ENCODE measurements at regions not wholly inside any gene's neighbourhood (a gene's known extent, or its start where the extent isn't known, plus 50 kb on each side); places are given as distances from the start of the nearest gene placed in this dataset.

DNA sequence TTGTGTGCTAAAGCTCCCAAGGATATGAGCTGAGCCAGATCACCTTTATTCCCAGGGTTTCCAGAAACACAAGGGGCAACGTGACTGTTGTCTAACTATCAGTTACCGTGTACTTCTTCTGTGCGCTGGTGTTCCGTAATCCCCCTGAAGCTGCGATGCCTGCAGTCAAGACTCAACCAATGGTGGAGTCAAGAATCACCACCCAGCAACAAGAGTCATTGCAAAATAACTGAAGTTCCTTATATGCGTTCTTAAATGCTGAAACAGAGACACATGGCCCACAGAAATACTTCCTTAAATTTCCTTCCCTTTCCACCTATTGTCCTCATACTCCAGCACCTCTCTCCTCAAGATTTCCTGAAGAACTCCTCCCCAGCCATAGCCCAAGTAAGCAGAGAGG is 200.2 kb downstream of the KATNAL1 start:
- no peak for DNase-seq

DNA sequence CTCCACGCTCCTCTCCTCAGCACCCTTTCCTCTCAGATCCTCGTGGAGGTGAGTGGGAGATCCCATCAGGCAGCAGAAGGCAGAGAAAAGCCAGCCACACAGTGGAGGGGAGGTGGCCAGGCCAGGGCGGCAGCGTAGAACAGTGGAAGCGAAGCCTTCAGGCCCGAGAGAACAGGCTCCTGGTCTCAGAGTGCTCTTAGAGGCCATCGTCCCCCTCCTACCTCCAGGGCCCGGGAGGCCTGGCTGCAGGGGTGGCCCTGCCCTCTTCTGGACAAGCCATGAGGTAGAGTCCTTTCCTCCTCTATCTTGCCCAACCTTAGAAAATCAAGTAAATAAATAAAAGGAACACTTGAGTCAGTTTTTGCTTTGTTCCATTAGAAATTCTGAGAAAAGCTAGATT is 202.0 kb downstream of the KATNAL1 start:
- DNase-seq, result no peak

- no peak for DNase-seq
Measured at GRCh38 chr13:30103161-30103840, 204.1 kb downstream of the KATNAL1 start.

GRCh38 chr13:30100226-30100625 is 207.1 kb downstream of the KATNAL1 start:
- DNase-seq, result no peak

GRCh38 chr13:30097701-30098100 is 209.7 kb downstream of the KATNAL1 start:
- DNase-seq, result no peak

GRCh38 chr13:30097089-30097488 is 210.3 kb downstream of the KATNAL1 start:
- no peak for DNase-seq

- no peak for DNase-seq
Measured at GRCh38 chr13:30094015-30094414, 213.3 kb downstream of the KATNAL1 start.

- DNase-seq, result no peak
Measured at GRCh38 chr13:30093236-30093635, 214.1 kb downstream of the KATNAL1 start.

DNA sequence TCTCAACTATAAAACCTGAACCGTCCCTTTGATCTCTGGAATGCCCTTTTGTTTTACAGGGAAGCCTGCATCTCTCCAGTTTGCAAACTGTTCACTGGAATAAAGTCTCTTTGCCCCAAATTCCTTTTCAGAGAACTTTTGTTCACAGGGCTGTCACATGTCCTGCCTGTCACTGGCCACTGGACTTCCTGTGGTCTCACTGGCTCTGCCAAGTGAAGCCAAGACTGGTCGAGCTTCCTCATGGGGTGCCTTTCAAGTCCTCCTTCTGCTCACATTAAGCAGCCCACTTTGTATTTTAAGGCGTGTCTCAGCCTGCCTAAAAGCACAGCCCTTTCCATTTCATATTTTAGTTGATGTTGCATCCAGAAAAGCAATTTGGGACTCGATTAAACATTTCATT is 215.7 kb downstream of the KATNAL1 start:
- no peak for DNase-seq

DNA sequence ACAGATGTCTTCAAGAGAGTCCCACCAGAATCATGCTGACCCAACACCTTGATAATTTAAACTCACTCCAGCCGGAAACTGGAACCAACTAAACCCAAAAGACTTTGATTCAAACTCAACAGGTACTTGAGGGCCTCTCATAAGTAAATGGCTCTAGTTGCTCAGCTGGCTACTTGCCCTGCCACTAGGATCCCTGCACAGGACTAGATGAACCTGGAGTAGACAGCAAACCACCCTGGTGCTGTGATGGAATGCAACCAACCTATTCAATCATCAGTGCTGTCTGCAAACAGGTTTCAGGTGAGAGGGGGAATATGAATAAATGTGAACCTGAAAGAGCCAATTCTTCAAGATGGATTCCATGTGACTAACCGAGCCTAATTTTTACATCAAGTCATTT is 216.3 kb downstream of the KATNAL1 start:
- no peak for DNase-seq

- peak in 1 of 2 donors; percentile 28 for DNase-seq
Measured at GRCh38 chr13:30088312-30088855, 219.0 kb downstream of the KATNAL1 start.

DNA sequence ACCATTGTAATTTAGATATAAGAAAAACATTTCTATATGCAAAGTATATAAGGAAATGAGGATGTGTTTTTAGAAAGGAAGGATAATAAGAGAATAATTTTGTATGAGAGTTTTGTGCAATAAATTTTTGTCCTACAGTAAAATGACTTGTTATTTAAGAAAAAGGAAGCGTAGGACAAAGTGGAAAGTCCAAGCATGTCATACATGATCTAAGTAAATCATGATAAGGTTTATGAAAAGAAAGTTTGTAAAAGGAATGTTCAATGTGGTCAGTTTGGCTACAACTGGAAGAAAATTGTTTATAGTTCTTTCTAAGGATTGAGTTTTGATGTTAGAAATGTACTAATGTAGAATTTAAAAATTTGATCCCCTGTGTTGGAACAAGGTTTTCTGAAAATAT is 222.3 kb downstream of the KATNAL1 start:
- no peak for DNase-seq

- no peak for DNase-seq
Measured at GRCh38 chr13:30082391-30082790, 225.0 kb downstream of the KATNAL1 start.

- no peak for DNase-seq
Measured at GRCh38 chr13:30081331-30081730, 226.0 kb downstream of the KATNAL1 start.

DNA sequence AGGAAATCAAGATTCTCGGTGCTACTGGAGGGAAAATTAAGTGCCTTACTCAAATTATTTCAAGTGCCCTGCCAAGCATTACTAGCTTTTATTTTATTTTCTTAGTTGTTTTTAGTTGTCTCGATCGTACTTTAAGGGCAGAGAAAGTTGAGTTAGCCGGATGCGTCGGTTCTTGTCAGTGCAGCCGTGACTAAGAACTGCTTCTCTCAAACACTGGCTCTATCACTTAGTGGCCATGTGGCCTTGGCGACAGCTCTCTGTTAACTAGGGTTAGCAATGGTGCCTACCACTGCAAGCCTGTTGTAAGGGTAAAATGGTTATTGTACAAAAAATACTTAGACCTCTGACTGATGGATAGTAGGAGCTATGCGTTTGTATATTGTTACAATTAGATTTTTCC is 227.8 kb downstream of the KATNAL1 start:
- no peak for DNase-seq

GRCh38 chr13:30078059-30078458 is 227.6 kb upstream of the UBL3 start:
- no peak for DNase-seq

DNA sequence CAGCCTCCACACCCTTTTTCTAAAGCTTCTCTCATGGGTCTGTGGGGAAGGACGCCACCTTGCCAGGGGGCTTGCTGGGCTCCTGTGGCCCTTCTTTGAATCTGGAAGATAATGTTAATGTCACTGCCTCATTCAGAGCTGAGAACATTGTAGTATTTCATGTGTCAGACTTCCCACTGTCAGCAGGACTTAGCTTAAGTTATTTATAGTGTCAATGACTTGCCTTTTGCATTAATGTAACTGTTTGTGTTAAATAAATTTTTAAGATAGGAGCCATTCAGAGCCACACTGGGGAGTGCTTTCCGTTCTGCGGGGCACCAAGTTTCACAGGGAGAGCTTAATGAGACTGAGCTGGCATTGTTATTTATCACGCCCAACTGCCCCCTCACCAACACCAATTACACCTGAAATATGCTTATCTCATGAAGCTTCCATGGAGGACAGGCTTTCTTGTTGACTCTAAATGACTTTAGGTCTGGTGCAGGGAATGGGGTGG is 226.9 kb upstream of the UBL3 start:
- DNase-seq, result no peak

GRCh38 chr13:30074955-30075614 is 224.7 kb upstream of the UBL3 start:
- no peak for DNase-seq

GRCh38 chr13:30074431-30074830 is 224.0 kb upstream of the UBL3 start:
- no peak for DNase-seq

DNA sequence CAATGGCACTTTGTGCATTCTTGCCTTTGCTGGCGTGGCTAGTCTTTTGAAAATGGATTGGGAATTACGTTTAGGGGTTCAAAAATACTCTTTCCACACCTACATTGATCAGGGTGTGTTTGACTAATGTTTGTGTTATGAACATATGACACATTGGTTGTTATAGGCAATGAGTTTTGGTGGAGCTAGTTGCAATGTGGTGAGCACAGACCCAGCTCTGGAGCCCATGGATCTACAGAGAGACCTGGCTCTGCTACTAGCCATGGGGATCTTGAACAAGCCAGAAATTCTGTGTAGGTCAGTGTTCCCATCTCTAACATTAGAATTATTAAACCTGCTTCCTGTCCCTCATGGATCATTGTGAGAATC is 222.4 kb upstream of the UBL3 start:
- DNase-seq, result no peak

GRCh38 chr13:30071969-30072817 is 221.8 kb upstream of the UBL3 start:
- no peak for DNase-seq

DNA sequence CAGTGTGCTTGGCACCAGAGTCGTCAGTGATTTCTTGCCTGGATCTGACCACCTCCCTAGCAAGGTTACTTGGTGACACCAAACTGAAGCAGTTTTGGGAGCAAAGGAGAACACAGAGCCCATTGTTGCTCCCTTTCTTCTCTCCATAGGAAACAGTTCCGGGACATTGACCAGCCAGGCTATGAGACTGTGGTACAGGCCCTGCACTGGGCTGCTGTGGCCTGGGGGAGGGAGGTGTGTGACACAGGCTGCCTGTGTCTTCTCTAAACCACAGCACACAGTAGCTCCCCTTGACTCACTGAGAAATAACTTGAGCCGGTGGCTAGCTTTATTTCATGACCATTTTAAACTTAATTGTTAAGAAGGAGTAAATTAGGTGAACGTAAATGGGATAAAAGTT is 214.8 kb upstream of the UBL3 start:
- DNase-seq, result no peak

DNA sequence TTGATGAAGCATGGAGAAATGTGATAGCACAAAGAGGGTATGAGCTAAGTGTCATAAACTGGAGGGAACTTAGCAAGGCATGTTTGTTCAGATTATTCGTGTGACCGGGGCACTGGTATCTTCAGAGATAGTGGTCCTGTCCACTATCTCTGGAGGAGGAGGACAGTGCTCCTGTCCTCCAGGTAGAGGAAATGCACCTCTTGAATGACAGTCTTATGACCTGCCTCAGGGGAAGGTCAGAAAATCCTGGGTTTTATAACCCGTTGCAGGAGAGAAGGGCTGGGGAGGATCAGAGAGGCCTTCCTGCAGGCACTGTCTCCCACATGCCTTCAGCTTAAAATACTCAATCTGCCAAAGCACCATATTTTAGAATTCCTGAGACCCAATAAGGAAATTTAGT is 213.5 kb upstream of the UBL3 start:
- no peak for DNase-seq

DNA sequence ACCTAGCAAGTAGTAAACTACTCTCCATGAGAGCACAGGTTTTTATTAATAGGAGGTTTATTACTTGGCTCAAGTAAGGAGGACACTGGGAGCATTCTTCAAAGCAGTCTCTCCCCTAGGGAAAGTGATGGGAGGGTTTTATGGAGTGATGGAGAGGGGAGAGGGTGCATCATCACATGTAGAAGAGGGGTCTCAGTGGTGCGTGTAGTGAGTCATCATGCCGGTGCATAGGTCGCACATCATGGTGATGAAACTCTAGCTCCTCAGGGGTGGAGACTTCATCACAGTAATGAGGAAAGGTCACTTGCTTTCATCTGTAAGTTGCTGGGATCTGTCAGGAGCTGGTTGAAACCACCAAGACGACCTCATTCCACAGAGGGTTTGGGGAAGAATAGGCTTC is 210.8 kb upstream of the UBL3 start:
- no peak for DNase-seq

Measured in bone marrow (tissue), 2 donors.